Left lung (tissue), 4 donors: ENCODE measurements at regions not wholly inside any gene's neighbourhood (a gene's known extent, or its start where the extent isn't known, plus 50 kb on each side); places are given as distances from the start of the nearest gene placed in this dataset.

Source experiments
- ATAC-seq: fragments of 200-7000 bp; cut with Tn5 transposase; one replicate; pipeline ENCODE4 v1.9.1; 2020; ENCODE audit warnings: moderate library complexity
- DNase-seq, 4 donors: peaks; one replicate each; pipeline ENCODE4 v3.0.0-alpha.2; 2013 to 2020
- H3K27ac ChIP-seq, 2 donors: fragments of 200-600 bp; sonication (generic) in 1 of 2; one replicate each; pipeline versions ENCODE4 v1.5.0 to v1.8.0; 2020 to 2021
- H3K27me3 ChIP-seq, 2 donors: fragments of 200-600 bp; sonication (generic) in 1 of 2; one replicate each; pipeline versions ENCODE4 v1.5.0 to v1.8.0; 2020 to 2021
- H3K36me3 ChIP-seq, 2 donors: fragments of 200-600 bp; sonication (generic) in 1 of 2; one replicate each; pipeline versions ENCODE4 v1.5.0 to v1.8.0; 2020 to 2021
- H3K4me1 ChIP-seq, 2 donors: fragments of 200-600 bp; one replicate each; pipeline ENCODE4 v1.8.0; 2021
- H3K4me3 ChIP-seq, 2 donors: fragments of 200-600 bp; sonication (generic) in 1 of 2; one replicate each; pipeline versions ENCODE4 v1.5.0 to v1.8.0; 2020 to 2021; ENCODE audit warnings: mild to moderate bottlenecking in 1 of 2
- H3K9me3 ChIP-seq, 2 donors: fragments of 200-600 bp; sonication (generic) in 1 of 2; one replicate each; pipeline versions ENCODE4 v1.5.0 to v1.8.0; 2020 to 2021
- intact Hi-C, 2 donors: fragments of 100-400 bp; cut with DNase I; formaldehyde crosslinking; loops; one replicate each; pipeline versions ENCODE4 v1.11.2 to v1.14.2; 2022
- TF ChIP-seq, protein P1 (sequence below), 2 donors: fragments of 200-600 bp; sonication (generic) in 1 of 2; IDR thresholded peaks; one replicate each; pipeline versions ENCODE4 v1.5.0 to v1.8.0; 2021; ENCODE audit warnings: antibody characterized with exemption in 2 of 2
- donor health status: DM: no; HTN: yes; CAD: no.
- donor health status: DM: no; HTN: no; CAD: no.

GRCh38 chr9:115209601-115210306 lies 91.8 kb upstream of the TNC start:
- Histone ChIP-seq H3K27me3 (no peaks in the 10 kb centered on the region), H3K4me1 (peaks cover 0 to 11% of the 10 kb centered on the region in 2 donors), H3K4me3 (no peak overlapping the region), H3K36me3 (no peaks in the 10 kb centered on the region), H3K27ac (no peak overlapping the region), H3K9me3 (no peaks in the 10 kb centered on the region)
- ATAC-seq (no peak), DNase-seq (no peak)
- intact Hi-C loops = no loop called here
- TF ChIP-seq, protein P1, sequence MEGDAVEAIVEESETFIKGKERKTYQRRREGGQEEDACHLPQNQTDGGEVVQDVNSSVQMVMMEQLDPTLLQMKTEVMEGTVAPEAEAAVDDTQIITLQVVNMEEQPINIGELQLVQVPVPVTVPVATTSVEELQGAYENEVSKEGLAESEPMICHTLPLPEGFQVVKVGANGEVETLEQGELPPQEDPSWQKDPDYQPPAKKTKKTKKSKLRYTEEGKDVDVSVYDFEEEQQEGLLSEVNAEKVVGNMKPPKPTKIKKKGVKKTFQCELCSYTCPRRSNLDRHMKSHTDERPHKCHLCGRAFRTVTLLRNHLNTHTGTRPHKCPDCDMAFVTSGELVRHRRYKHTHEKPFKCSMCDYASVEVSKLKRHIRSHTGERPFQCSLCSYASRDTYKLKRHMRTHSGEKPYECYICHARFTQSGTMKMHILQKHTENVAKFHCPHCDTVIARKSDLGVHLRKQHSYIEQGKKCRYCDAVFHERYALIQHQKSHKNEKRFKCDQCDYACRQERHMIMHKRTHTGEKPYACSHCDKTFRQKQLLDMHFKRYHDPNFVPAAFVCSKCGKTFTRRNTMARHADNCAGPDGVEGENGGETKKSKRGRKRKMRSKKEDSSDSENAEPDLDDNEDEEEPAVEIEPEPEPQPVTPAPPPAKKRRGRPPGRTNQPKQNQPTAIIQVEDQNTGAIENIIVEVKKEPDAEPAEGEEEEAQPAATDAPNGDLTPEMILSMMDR (IDR thresholded peaks at IDR 0.05) = no peak

- H3K4me1 ChIP-seq = peaks cover 0 to 11% of the 10 kb centered on the region in 2 donors
- H3K36me3 ChIP-seq = no peaks in the 10 kb centered on the region
- DNase-seq = no peak
- H3K27ac ChIP-seq = no peak overlapping the region
- no peaks in the 10 kb centered on the region for H3K9me3 ChIP-seq
- no peak overlapping the region for H3K4me3 ChIP-seq
- TF ChIP-seq, protein P1 (IDR thresholded peaks at IDR 0.05) = no peak
- ATAC-seq = no peak
- no peaks in the 10 kb centered on the region for H3K27me3 ChIP-seq
- intact Hi-C loops = no loop called here
Measured at GRCh38 chr9:115210699-115211098, 92.7 kb upstream of the TNC start.

- peak in 2 of 4 donors; percentile 48 to 52 for DNase-seq
- H3K36me3 ChIP-seq = no peaks in the 10 kb centered on the region
- no peaks in the 10 kb centered on the region for H3K9me3 ChIP-seq
- ATAC-seq = peak; percentile 39
- H3K27ac ChIP-seq = no peak overlapping the region
- H3K4me1 ChIP-seq = peaks cover 0 to 11% of the 10 kb centered on the region in 2 donors
- intact Hi-C loops = no loop called here
- H3K4me3 ChIP-seq = no peak overlapping the region
- no peaks in the 10 kb centered on the region for H3K27me3 ChIP-seq
- TF ChIP-seq, protein P1 (IDR thresholded peaks at IDR 0.05) = no peak
Measured at GRCh38 chr9:115211413-115212124, 93.6 kb upstream of the TNC start.

DNA sequence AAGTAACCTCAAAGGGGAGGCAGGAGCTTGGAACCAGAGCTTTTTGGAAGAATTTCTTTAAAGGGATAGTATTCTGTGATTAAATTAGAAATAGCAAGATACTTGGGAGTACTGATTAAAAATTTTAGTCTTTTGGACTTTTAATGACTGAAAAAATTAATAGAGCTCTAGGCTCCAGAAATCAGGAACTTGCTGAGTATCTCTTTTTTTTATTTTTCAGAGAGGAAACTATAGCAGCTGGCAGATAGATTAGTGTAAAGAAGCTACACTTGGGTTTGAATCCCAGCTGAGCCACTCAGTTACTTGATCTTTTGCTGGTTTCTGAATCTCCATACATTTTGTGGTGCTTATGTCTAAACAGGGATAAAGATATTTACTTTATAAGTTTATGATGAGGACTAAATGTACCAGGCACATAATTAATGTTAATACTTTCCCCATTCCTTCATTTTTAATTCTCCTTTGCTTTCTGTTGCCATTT lies 94.2 kb upstream of the TNC start:
- H3K9me3 ChIP-seq = no peaks in the 10 kb centered on the region
- intact Hi-C loops = no loop called here
- H3K27ac ChIP-seq = no peak overlapping the region
- TF ChIP-seq, protein P1 (IDR thresholded peaks at IDR 0.05) = no peak
- DNase-seq = peak in 2 of 4 donors; percentile 45 to 58
- H3K27me3 ChIP-seq = no peaks in the 10 kb centered on the region
- H3K4me1 ChIP-seq = peaks cover 0 to 11% of the 10 kb centered on the region in 2 donors
- H3K4me3 ChIP-seq = no peak overlapping the region
- no peak for ATAC-seq
- H3K36me3 ChIP-seq = no peaks in the 10 kb centered on the region

DNA sequence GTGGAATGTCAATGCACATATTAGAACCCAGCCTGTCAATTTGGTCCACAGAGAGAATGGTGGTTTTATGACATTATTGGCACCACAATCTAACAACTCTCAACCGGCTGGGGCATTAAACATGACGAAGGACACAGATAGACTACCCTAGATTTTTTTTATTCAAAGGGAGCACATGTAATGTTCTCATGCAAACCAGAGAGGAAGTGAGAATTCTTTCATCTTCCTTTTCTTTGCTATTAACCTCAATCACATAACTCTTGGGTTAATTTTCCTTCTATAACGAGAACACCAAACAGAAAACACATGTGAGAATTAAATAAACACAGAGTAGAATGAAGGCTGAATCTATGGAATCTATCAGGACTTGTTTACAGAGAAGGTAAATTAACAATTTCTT lies 94.9 kb upstream of the TNC start:
- no peaks in the 10 kb centered on the region for H3K36me3 ChIP-seq
- TF ChIP-seq, protein P1 (IDR thresholded peaks at IDR 0.05) = no peak
- ATAC-seq (no peak), DNase-seq (no peak)
- H3K9me3 ChIP-seq = no peaks in the 10 kb centered on the region
- no peak overlapping the region for H3K4me3 ChIP-seq
- no peaks in the 10 kb centered on the region for H3K27me3 ChIP-seq
- intact Hi-C loops = no loop called here
- H3K27ac ChIP-seq = no peak overlapping the region
- peaks cover 0 to 11% of the 10 kb centered on the region in 2 donors for H3K4me1 ChIP-seq
